Sigmoid colon (tissue), 6 donors: ENCODE measurements at regions not wholly inside any gene's neighbourhood (a gene's known extent, or its start where the extent isn't known, plus 50 kb on each side); places are given as distances from the start of the nearest gene placed in this dataset.

Source experiments
- DNase-seq: peaks from one replicate; pipeline ENCODE4 v3.0.0-alpha.2; 2019
- H3K27ac ChIP-seq, 4 donors: fragments of 200-600 bp; sonication (generic); one replicate each; pipeline ENCODE4 v1.5.1; 2016 to 2019; ENCODE audit warnings: mild to moderate bottlenecking in 1 of 4
- H3K27me3 ChIP-seq, 3 donors: fragments of 200-600 bp; sonication (generic); one replicate each; pipeline ENCODE4 v1.5.1; 2019; ENCODE audit warnings: mild to moderate bottlenecking in 1 of 3
- H3K36me3 ChIP-seq, 4 donors: fragments of 200-600 bp; sonication (generic); one replicate each; pipeline ENCODE4 v1.5.1; 2016 to 2019
- H3K4me1 ChIP-seq, 4 donors: fragments of 200-600 bp; sonication (generic); one replicate each; pipeline ENCODE4 v1.5.1; 2017 to 2019
- H3K4me3 ChIP-seq, 4 donors: fragments of 200-600 bp; sonication (generic); one replicate each; pipeline ENCODE4 v1.5.1; 2017 to 2019; ENCODE audit warnings: mild to moderate bottlenecking in 2 of 4, moderate library complexity in 1 of 4
- H3K9me3 ChIP-seq, 4 donors: fragments of 200-600 bp in 3 of 4; sonication (generic) in 3 of 4; one replicate each; pipeline versions ENCODE4 v1.5.1 to v1.6.1; 2013 to 2019
- CTCF ChIP-seq, 4 experiments: fragments of 450-650 bp in 3 of 4; fragments of 200-600 bp in 1 of 4; IDR thresholded peaks; one replicate each; pipeline ENCODE4 v1.5.1; 2016 to 2019; ENCODE audit warnings: antibody characterized with exemption in 4 of 4, mild to moderate bottlenecking in 3 of 4, moderate library complexity in 2 of 4
- EP300 ChIP-seq, 4 donors: sonication (generic); formaldehyde crosslinking; IDR thresholded peaks; one replicate each; pipeline ENCODE4 v1.6.1; 2017; ENCODE audit warnings: antibody characterized with exemption in 4 of 4
- POLR2A ChIP-seq, 2 donors: fragments of 450-650 bp; IDR thresholded peaks; one replicate each; pipeline ENCODE4 v1.6.1; 2016; ENCODE audit warnings: antibody characterized with exemption in 2 of 2, mild to moderate bottlenecking in 2 of 2, moderate library complexity in 2 of 2
- POLR2AphosphoS5 ChIP-seq, 4 donors: sonication (generic); formaldehyde crosslinking; IDR thresholded peaks; one replicate each; pipeline ENCODE4 v1.6.1; 2017; ENCODE audit warnings: antibody characterized with exemption in 4 of 4
- WGBS, 2 donors: extraction: QIAGEN DNeasy Blood & Tissue Kit; methylation state at CpG; one replicate each; pipeline ENCODE4 v1.1.7; 2013; 5-methylcytosine and 5-hydroxymethylcytosine counted together
- intact Hi-C: fragments of 100-400 bp; cut with DNase I; formaldehyde crosslinking; loops from one replicate; pipeline ENCODE4 v1.15.1; 2023
- donor health status: healthy with polysubstance abuse.
- donor health status: healthy.

GRCh38 chr3:18080198-18080689 is 337.8 kb upstream of the TBC1D5 start:
- no peak overlapping the region for H3K4me3 ChIP-seq
- no peaks in the 10 kb centered on the region for H3K36me3 ChIP-seq
- no peak for DNase-seq
- H3K27me3 ChIP-seq, result no peaks in the 10 kb centered on the region
- TF ChIP-seq POLR2A (IDR thresholded peaks at IDR 0.05) (no peak), EP300 (IDR thresholded peaks at IDR 0.05) (no peak), POLR2AphosphoS5 (IDR thresholded peaks at IDR 0.05) (no peak), CTCF (IDR thresholded peaks at IDR 0.05) (no peak)
- intact Hi-C loops, result no loop called here
- no peak overlapping the region for H3K27ac ChIP-seq
- no peaks in the 10 kb centered on the region for H3K4me1 ChIP-seq
- H3K9me3 ChIP-seq, result no peaks in the 10 kb centered on the region

- WGBS, 2 donors, result 49 to 68% methylated on average over 3 of the region's 3 CpGs
- no peak overlapping the region for H3K27ac ChIP-seq
- no peaks in the 10 kb centered on the region for H3K36me3 ChIP-seq
- no peak overlapping the region for H3K4me3 ChIP-seq
- no peak for DNase-seq
- no peaks in the 10 kb centered on the region for H3K4me1 ChIP-seq
- TF ChIP-seq POLR2AphosphoS5 (IDR thresholded peaks at IDR 0.05), result no peak
- no peak for TF ChIP-seq POLR2A (IDR thresholded peaks at IDR 0.05)
- no peak for TF ChIP-seq CTCF (IDR thresholded peaks at IDR 0.05)
- TF ChIP-seq EP300 (IDR thresholded peaks at IDR 0.05), result no peak
- intact Hi-C loops, result no loop called here
- H3K9me3 ChIP-seq, result no peaks in the 10 kb centered on the region
- H3K27me3 ChIP-seq, result no peaks in the 10 kb centered on the region
These were observed 337.3 kb upstream of the TBC1D5 start for GRCh38 chr3:18079739-18080138.

GRCh38 chr3:18079062-18079461 is 336.6 kb upstream of the TBC1D5 start:
- 94% methylated on average over 3 of the region's 3 CpGs for WGBS, 2 donors

GRCh38 chr3:18077128-18077840 is 334.9 kb upstream of the TBC1D5 start:
- Histone ChIP-seq H3K4me1 (no peaks in the 10 kb centered on the region), H3K27me3 (no peaks in the 10 kb centered on the region), H3K27ac (no peak overlapping the region), H3K9me3 (no peaks in the 10 kb centered on the region), H3K4me3 (no peak overlapping the region), H3K36me3 (no peaks in the 10 kb centered on the region)
- no peak for TF ChIP-seq CTCF (IDR thresholded peaks at IDR 0.05)
- TF ChIP-seq POLR2A (IDR thresholded peaks at IDR 0.05), result no peak
- WGBS, 2 donors, result 54 to 74% methylated on average over 7 of the region's 7 CpGs
- intact Hi-C loops, result no loop called here
- DNase-seq, result no peak

More at GRCh38 chr3:18079062-18079461, 336.6 kb upstream of the TBC1D5 start:
- no peaks in the 10 kb centered on the region for H3K27me3 ChIP-seq
- DNase-seq, result no peak
- no peak overlapping the region for H3K27ac ChIP-seq
- H3K9me3 ChIP-seq, result no peaks in the 10 kb centered on the region
- TF ChIP-seq EP300 (IDR thresholded peaks at IDR 0.05) (no peak), CTCF (IDR thresholded peaks at IDR 0.05) (no peak), POLR2A (IDR thresholded peaks at IDR 0.05) (no peak)
- intact Hi-C loops, result no loop called here
- no peaks in the 10 kb centered on the region for H3K36me3 ChIP-seq
- no peak overlapping the region for H3K4me3 ChIP-seq
- H3K4me1 ChIP-seq, result no peaks in the 10 kb centered on the region

GRCh38 chr3:18076301-18076700 is 333.9 kb upstream of the TBC1D5 start:
- intact Hi-C loops, result no loop called here
- WGBS, 2 donors, result 78 to 88% methylated on average over 1 of the region's 1 CpG
- no peak overlapping the region for H3K4me3 ChIP-seq
- no peaks in the 10 kb centered on the region for H3K4me1 ChIP-seq
- H3K36me3 ChIP-seq, result no peaks in the 10 kb centered on the region
- H3K27me3 ChIP-seq, result no peaks in the 10 kb centered on the region
- TF ChIP-seq POLR2AphosphoS5 (IDR thresholded peaks at IDR 0.05) (no peak), CTCF (IDR thresholded peaks at IDR 0.05) (no peak), EP300 (IDR thresholded peaks at IDR 0.05) (no peak), POLR2A (IDR thresholded peaks at IDR 0.05) (no peak)
- no peak for DNase-seq
- H3K9me3 ChIP-seq, result no peaks in the 10 kb centered on the region
- no peak overlapping the region for H3K27ac ChIP-seq
